Psoas muscle (tissue), 7 donors: ENCODE measurements at regions not wholly inside any gene's neighbourhood (a gene's known extent, or its start where the extent isn't known, plus 50 kb on each side); places are given as distances from the start of the nearest gene placed in this dataset.

Experiments
- ATAC-seq, 4 donors: fragments of 200-7000 bp; cut with Tn5 transposase; one replicate each; pipeline ENCODE4 v1.9.1; 2020; ENCODE audit warnings: moderate library complexity in 3 of 4, mild to moderate bottlenecking in 2 of 4
- DNase-seq, 2 donors: peaks; one replicate each; pipeline ENCODE4 v3.0.0-alpha.2; 2020
- H3K27ac ChIP-seq: fragments of 200-600 bp; one replicate; pipeline ENCODE4 v1.8.0; 2022
- H3K27me3 ChIP-seq, 3 donors: fragments of 200-600 bp in 1 of 3; one replicate each; pipeline versions ENCODE4 v1.6.1 to v1.8.0; 2013 to 2022; ENCODE audit warnings: low read length in 2 of 3, mild to moderate bottlenecking in 2 of 3, moderate library complexity in 1 of 3; ENCODE audit not compliant: insufficient read depth in 3 of 3
- H3K36me3 ChIP-seq, 2 donors: fragments of 200-600 bp in 1 of 2; one replicate each; pipeline versions ENCODE4 v1.6.1 to v1.8.0; 2013 to 2022; ENCODE audit warnings: low read depth in 1 of 2, mild to moderate bottlenecking in 1 of 2, moderate library complexity in 1 of 2; ENCODE audit not compliant: insufficient read depth in 1 of 2
- H3K4me1 ChIP-seq: fragments of 200-600 bp; one replicate; pipeline ENCODE4 v1.8.0; 2022
- H3K4me3 ChIP-seq: fragments of 200-600 bp; one replicate; pipeline ENCODE4 v1.8.0; 2022; ENCODE audit warnings: mild to moderate bottlenecking
- H3K9me3 ChIP-seq: fragments of 200-600 bp; one replicate; pipeline ENCODE4 v1.8.0; 2022
- WGBS, 3 donors: extraction: QIAGEN DNeasy Blood & Tissue Kit; methylation state at CpG; one replicate each; pipeline versions ENCODE4 v1.1.6 to v1.1.7; 2013; 5-methylcytosine and 5-hydroxymethylcytosine counted together
- intact Hi-C, 2 donors: fragments of 100-400 bp; cut with DNase I; formaldehyde crosslinking; loops; one replicate each; pipeline versions ENCODE4 v1.11.0 to v1.14.2; 2022
- TF ChIP-seq, protein P1 (sequence below): fragments of 200-600 bp; IDR thresholded peaks from one replicate; pipeline ENCODE4 v1.8.0; 2022; ENCODE audit warnings: antibody characterized with exemption
- donor health status: healthy with polysubstance abuse.
- donor health status: DM: no; HTN: no; CAD: no; lungs with moderate emphysema.
- donor health status: Bipolar disorder and iron deficiency.
- donor health status: healthy.
- donor health status: DM: yes; HTN: yes; CAD: no.
- donor health status: DM: no; HTN: no; CAD: no.
- donor health status: DM: yes; HTN: yes; CAD: no.

DNA sequence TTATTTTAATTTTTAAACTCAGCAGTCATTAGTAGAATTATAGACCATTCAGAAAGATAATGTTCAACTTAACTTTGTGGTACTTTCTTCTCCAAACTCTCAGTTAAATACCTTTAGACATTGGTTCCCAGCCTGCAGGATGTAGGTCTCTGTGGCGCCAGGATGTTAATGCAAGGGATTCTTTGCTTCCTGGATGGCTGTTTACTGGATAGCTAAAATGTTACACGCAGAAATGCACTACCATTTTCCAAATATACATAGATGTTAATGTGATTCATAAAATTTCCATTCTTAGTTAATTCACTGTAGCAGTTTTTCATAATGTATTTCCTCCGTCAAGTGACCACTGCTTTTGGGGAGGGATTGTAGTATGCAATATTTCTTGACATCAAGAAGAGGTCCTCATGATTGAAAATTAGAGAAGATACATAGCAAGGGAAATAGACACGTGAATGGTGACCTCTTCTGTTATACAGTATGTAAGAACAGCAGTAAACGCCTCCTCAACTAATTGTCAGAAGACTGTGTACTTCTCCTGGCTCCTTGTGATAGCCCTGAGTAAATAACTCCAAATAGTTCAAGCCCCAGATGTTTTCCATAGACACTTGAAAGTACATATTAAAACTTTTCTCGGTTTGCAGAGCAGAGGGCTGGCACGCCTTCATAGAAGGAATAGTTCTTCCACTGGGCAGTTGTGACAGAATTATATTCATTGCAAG, 128.8 kb downstream of the LCA5 start:
- H3K27ac ChIP-seq = no peak overlapping the region
- H3K27me3 ChIP-seq = no peaks in the 10 kb centered on the region
- no peak overlapping the region for H3K4me3 ChIP-seq
- 78 to 80% (median 79%) methylated on average over 7 of the region's 7 CpGs for WGBS, 3 donors
- H3K9me3 ChIP-seq = no peaks in the 10 kb centered on the region
- no peaks in the 10 kb centered on the region for H3K4me1 ChIP-seq
- no peak for DNase-seq
- H3K36me3 ChIP-seq = no peaks in the 10 kb centered on the region
- ATAC-seq = no peak
- intact Hi-C loops = no loop called here
- TF ChIP-seq, protein P1, sequence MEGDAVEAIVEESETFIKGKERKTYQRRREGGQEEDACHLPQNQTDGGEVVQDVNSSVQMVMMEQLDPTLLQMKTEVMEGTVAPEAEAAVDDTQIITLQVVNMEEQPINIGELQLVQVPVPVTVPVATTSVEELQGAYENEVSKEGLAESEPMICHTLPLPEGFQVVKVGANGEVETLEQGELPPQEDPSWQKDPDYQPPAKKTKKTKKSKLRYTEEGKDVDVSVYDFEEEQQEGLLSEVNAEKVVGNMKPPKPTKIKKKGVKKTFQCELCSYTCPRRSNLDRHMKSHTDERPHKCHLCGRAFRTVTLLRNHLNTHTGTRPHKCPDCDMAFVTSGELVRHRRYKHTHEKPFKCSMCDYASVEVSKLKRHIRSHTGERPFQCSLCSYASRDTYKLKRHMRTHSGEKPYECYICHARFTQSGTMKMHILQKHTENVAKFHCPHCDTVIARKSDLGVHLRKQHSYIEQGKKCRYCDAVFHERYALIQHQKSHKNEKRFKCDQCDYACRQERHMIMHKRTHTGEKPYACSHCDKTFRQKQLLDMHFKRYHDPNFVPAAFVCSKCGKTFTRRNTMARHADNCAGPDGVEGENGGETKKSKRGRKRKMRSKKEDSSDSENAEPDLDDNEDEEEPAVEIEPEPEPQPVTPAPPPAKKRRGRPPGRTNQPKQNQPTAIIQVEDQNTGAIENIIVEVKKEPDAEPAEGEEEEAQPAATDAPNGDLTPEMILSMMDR = no peak

DNA sequence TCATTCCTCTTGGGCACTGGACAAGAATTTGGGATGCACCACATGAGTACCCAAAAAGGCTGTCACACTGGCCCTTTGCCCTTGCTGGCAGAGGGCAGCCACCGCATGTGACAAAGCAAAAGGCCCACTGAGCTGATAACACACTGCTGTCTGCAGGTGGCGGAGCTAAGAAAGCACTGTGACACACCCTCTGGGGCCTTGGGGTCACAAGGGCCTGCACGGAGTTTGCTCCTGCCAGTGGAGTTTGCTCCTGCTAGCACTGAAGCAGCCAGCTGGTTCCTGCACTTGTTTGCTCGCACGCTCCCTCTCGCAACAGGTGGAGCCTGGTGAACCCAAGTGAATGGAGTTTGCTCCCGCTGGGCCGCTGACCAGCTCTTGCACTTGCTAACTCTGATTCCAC, 132.6 kb downstream of the LCA5 start:
- DNase-seq (no peak), ATAC-seq (no peak)
- Histone ChIP-seq H3K27me3 (no peaks in the 10 kb centered on the region), H3K4me3 (no peak overlapping the region), H3K9me3 (no peaks in the 10 kb centered on the region), H3K4me1 (no peaks in the 10 kb centered on the region), H3K36me3 (no peaks in the 10 kb centered on the region), H3K27ac (no peak overlapping the region)
- WGBS, 3 donors = 63 to 67% (median 65%) methylated on average over 8 of the region's 8 CpGs
- TF ChIP-seq, protein P1 = no peak
- intact Hi-C loops = no loop called here

DNA sequence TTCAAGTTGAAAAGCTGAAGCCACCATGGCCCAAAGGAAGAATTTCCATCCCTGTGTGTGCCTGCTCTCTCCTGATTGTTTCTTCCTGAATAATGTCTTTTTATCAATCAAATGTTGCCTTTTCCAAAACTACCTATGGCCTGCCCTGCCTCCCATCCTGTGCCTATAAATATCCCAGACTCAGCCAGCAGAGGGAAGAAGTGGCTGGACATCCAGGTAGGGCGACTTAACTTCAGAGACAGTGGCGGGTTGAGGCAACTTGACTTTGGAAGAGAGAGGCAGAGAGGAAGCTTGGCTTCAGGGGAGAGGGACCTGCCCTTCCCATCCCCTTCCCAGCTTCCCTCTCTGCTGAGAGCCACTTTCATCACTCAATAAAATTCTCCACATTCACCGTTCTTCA, 133.0 kb downstream of the LCA5 start:
- WGBS, 3 donors = 64 to 73% (median 72%) methylated on average over 3 of the region's 3 CpGs
- H3K27ac ChIP-seq = no peak overlapping the region
- no peaks in the 10 kb centered on the region for H3K9me3 ChIP-seq
- TF ChIP-seq, protein P1 = no peak
- H3K36me3 ChIP-seq = no peaks in the 10 kb centered on the region
- no peak for ATAC-seq
- H3K4me3 ChIP-seq = no peak overlapping the region
- H3K27me3 ChIP-seq = no peaks in the 10 kb centered on the region
- intact Hi-C loops = no loop called here
- no peaks in the 10 kb centered on the region for H3K4me1 ChIP-seq
- no peak for DNase-seq

DNA sequence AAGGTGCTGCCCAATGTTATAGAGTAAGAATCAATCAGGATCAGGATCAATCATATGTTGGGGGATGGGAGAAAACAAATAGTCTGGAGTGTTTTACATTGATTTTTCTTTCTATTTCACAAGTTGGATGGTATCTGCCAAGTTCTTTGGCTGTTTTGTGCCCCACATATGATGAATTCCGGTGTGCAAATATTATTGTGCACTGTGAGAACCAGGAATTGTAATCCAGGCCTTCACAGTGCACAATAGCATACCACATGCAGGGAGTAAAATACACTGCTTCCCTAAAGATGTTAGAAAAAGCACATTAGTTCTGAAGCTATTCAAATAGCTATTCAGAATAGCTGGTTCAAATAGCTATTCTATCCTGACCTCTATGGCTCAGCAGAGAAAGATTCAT, 133.7 kb downstream of the LCA5 start:
- DNase-seq (no peak), ATAC-seq (no peak)
- Histone ChIP-seq H3K9me3 (no peaks in the 10 kb centered on the region), H3K27ac (no peak overlapping the region), H3K4me3 (no peak overlapping the region), H3K36me3 (no peaks in the 10 kb centered on the region), H3K4me1 (no peaks in the 10 kb centered on the region), H3K27me3 (no peaks in the 10 kb centered on the region)
- 65 to 73% (median 69%) methylated on average over 1 of the region's 1 CpG for WGBS, 3 donors
- intact Hi-C loops = no loop called here
- TF ChIP-seq, protein P1 = no peak

DNA sequence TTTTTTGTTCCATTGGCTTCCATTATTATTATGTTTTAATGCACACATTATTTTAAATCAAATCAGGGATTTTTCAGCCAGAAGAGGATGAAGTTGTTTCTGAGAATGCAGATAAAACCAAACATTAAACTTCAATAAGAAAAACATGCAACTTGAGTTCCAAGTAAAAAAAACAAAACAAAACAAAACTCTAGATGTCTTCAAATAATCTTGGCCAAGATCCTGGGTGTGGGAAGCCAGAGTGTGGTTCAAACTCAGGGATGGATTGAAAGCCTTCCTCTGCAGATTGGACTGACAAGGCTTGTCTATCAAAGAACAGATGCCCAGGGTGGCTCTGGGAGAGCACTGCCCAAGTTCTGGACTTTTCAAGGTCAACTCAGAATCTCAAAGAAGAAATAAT, 134.1 kb downstream of the LCA5 start:
- Histone ChIP-seq H3K4me3 (no peak overlapping the region), H3K27me3 (no peaks in the 10 kb centered on the region), H3K4me1 (no peaks in the 10 kb centered on the region), H3K9me3 (no peaks in the 10 kb centered on the region), H3K27ac (no peak overlapping the region), H3K36me3 (no peaks in the 10 kb centered on the region)
- ATAC-seq = no peak
- DNase-seq = no peak
- intact Hi-C loops = no loop called here
- TF ChIP-seq, protein P1 = no peak
